Thyroid gland (tissue), 4 donors: ENCODE measurements at regions not wholly inside any gene's neighbourhood (a gene's known extent, or its start where the extent isn't known, plus 50 kb on each side); places are given as distances from the start of the nearest gene placed in this dataset.

Experiments used
- DNase-seq, 2 donors: peaks; one replicate each; pipeline ENCODE4 v3.0.0-alpha.2; 2019
- H3K27ac ChIP-seq, 3 donors: fragments of 200-600 bp; sonication (generic); 1 replicate in 2 of 3; 2 replicates in 1 of 3; pipeline ENCODE4 v1.5.1; 2016 to 2019; ENCODE audit warnings: mild to moderate bottlenecking in 1 of 3, moderate library complexity in 1 of 3
- H3K27me3 ChIP-seq: fragments of 200-600 bp; sonication (generic); one replicate; pipeline ENCODE4 v1.5.1; 2019
- H3K36me3 ChIP-seq, 2 donors: fragments of 200-600 bp; sonication (generic); one replicate each; pipeline ENCODE4 v1.5.1; 2016 to 2019
- H3K4me1 ChIP-seq, 2 donors: fragments of 200-600 bp; sonication (generic); one replicate each; pipeline ENCODE4 v1.5.1; 2017 to 2019
- H3K4me3 ChIP-seq, 3 donors: fragments of 200-600 bp; sonication (generic); replicated peaks in 1 of 3; 1 replicate in 2 of 3; 2 replicates in 1 of 3; pipeline ENCODE4 v1.5.1; 2016; ENCODE audit warnings: mild to moderate bottlenecking in 1 of 3
- H3K9me3 ChIP-seq: fragments of 200-600 bp; sonication (generic); one replicate; pipeline ENCODE4 v1.5.1; 2017
- POLR2A ChIP-seq, 2 donors: fragments of 450-650 bp; IDR thresholded peaks; one replicate each; pipeline ENCODE4 v1.6.1; 2017; ENCODE audit warnings: antibody characterized with exemption in 2 of 2, mild to moderate bottlenecking in 2 of 2, moderate library complexity in 1 of 2
- WGBS, 2 donors: methylation state at CpG; one replicate each; pipeline ENCODE4 v1.1.5; 2017; 5-methylcytosine and 5-hydroxymethylcytosine counted together
- intact Hi-C: fragments of 100-400 bp; cut with DNase I; formaldehyde crosslinking; loops from one replicate; pipeline ENCODE4 v1.15.1; 2023
- TF ChIP-seq, protein P1 (sequence below), 6 experiments: fragments of 200-600 bp in 3 of 6; fragments of 450-650 bp in 3 of 6; sonication (generic) in 3 of 6; IDR thresholded peaks; one replicate each; pipeline ENCODE4 v1.5.1; 2016 to 2019; ENCODE audit warnings: antibody characterized with exemption in 6 of 6, mild to moderate bottlenecking in 2 of 6, inconsistent platforms in 1 of 6, moderate library complexity in 1 of 6

GRCh38 chr4:62960415-62960814 is 1448.8 kb downstream of the TECRL start:
- no peak overlapping the region for H3K27ac ChIP-seq
- DNase-seq, result no peak
- H3K4me1 ChIP-seq, result no peaks in the 10 kb centered on the region
- no peak overlapping the region for H3K4me3 ChIP-seq
- intact Hi-C loops, result no loop called here
- H3K9me3 ChIP-seq, result no peaks in the 10 kb centered on the region
- H3K36me3 ChIP-seq, result no peaks in the 10 kb centered on the region
- 69 to 84% methylated on average over 2 of the region's 2 CpGs for WGBS, 2 donors
- TF ChIP-seq POLR2A (IDR thresholded peaks at IDR 0.05), result no peak
- TF ChIP-seq, protein P1, sequence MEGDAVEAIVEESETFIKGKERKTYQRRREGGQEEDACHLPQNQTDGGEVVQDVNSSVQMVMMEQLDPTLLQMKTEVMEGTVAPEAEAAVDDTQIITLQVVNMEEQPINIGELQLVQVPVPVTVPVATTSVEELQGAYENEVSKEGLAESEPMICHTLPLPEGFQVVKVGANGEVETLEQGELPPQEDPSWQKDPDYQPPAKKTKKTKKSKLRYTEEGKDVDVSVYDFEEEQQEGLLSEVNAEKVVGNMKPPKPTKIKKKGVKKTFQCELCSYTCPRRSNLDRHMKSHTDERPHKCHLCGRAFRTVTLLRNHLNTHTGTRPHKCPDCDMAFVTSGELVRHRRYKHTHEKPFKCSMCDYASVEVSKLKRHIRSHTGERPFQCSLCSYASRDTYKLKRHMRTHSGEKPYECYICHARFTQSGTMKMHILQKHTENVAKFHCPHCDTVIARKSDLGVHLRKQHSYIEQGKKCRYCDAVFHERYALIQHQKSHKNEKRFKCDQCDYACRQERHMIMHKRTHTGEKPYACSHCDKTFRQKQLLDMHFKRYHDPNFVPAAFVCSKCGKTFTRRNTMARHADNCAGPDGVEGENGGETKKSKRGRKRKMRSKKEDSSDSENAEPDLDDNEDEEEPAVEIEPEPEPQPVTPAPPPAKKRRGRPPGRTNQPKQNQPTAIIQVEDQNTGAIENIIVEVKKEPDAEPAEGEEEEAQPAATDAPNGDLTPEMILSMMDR (IDR thresholded peaks at IDR 0.05), result no peak
- no peaks in the 10 kb centered on the region for H3K27me3 ChIP-seq

GRCh38 chr4:62953752-62954151 is 1455.5 kb downstream of the TECRL start:
- no peaks in the 10 kb centered on the region for H3K27me3 ChIP-seq
- H3K4me1 ChIP-seq, result no peaks in the 10 kb centered on the region
- no peak for TF ChIP-seq POLR2A (IDR thresholded peaks at IDR 0.05)
- TF ChIP-seq, protein P1 (IDR thresholded peaks at IDR 0.05), result no peak
- intact Hi-C loops, result no loop called here
- no peaks in the 10 kb centered on the region for H3K36me3 ChIP-seq
- no peaks in the 10 kb centered on the region for H3K9me3 ChIP-seq
- H3K4me3 ChIP-seq, result no peak overlapping the region
- H3K27ac ChIP-seq, result no peak overlapping the region
- whole genome bisulfite sequencing, 2 donors, result 69 to 73% methylated on average over 3 of the region's 3 CpGs
- no peak for DNase-seq

GRCh38 chr4:62952366-62952765 is 1456.9 kb downstream of the TECRL start:
- Histone ChIP-seq H3K4me3 (no peak overlapping the region), H3K36me3 (no peaks in the 10 kb centered on the region), H3K27me3 (no peaks in the 10 kb centered on the region), H3K27ac (no peak overlapping the region), H3K4me1 (no peaks in the 10 kb centered on the region), H3K9me3 (no peaks in the 10 kb centered on the region)
- intact Hi-C loops, result no loop called here
- WGBS, 2 donors, result 53 to 67% methylated on average over 3 of the region's 3 CpGs
- TF ChIP-seq, protein P1 (IDR thresholded peaks at IDR 0.05), result no peak
- TF ChIP-seq POLR2A (IDR thresholded peaks at IDR 0.05), result no peak
- DNase-seq, result no peak

DNA sequence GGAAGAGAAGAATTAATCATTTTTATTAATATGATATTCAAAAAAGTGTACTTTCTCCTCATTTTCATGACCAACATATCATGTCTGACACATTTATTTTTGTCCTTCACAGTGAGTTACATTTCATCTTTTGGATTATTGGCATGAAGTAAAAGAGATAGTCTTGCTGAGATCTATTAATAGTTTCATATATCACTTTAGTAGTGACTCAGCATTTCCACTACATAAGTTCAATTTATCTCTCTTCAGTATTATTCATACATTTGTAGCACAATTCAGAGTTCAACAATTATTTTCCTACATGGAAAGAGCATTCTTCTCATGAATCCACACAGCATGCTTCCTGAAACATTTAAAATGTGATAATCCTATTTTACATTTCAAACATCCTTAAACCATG is 1461.1 kb downstream of the TECRL start:
- TF ChIP-seq, protein P1 (IDR thresholded peaks at IDR 0.05), result no peak
- no peak for TF ChIP-seq POLR2A (IDR thresholded peaks at IDR 0.05)
- no peaks in the 10 kb centered on the region for H3K4me1 ChIP-seq
- no peaks in the 10 kb centered on the region for H3K9me3 ChIP-seq
- H3K4me3 ChIP-seq, result no peak overlapping the region
- no peak for DNase-seq
- intact Hi-C loops, result no loop called here
- no peaks in the 10 kb centered on the region for H3K27me3 ChIP-seq
- no peak overlapping the region for H3K27ac ChIP-seq
- no peaks in the 10 kb centered on the region for H3K36me3 ChIP-seq

GRCh38 chr4:62940229-62940628 is 1469.0 kb downstream of the TECRL start:
- H3K27ac ChIP-seq, result no peak overlapping the region
- intact Hi-C loops, result no loop called here
- H3K4me1 ChIP-seq, result no peaks in the 10 kb centered on the region
- DNase-seq, result no peak
- H3K4me3 ChIP-seq, result no peak overlapping the region
- H3K27me3 ChIP-seq, result no peaks in the 10 kb centered on the region
- H3K9me3 ChIP-seq, result no peaks in the 10 kb centered on the region
- no peak for TF ChIP-seq POLR2A (IDR thresholded peaks at IDR 0.05)
- TF ChIP-seq, protein P1 (IDR thresholded peaks at IDR 0.05), result no peak
- H3K36me3 ChIP-seq, result no peaks in the 10 kb centered on the region
